BJ (cell line): ENCODE measurements at regions not wholly inside any gene's neighbourhood (a gene's known extent, or its start where the extent isn't known, plus 50 kb on each side); places are given as distances from the start of the nearest gene placed in this dataset.
"Not testable (repeated sequence)": the region's sequence is repeated elsewhere in the genome, so short reads cannot be mapped to it uniquely, and the experiment has no call there.

Source experiments
- CTCF ChIA-PET: fragments of 350-600 bp; formaldehyde crosslinking; extraction: SDS; loops from one replicate; lab custom pipeline; 2021; ENCODE audit warnings: antibody characterized with exemption, inconsistent platforms; lab: Yijun Ruan, JAX
- POLR2A ChIA-PET: fragments of 300-600 bp; sonication (Branson Sonifier 250); formaldehyde crosslinking; extraction: SDS; loops from one replicate; lab custom pipeline; 2021; ENCODE audit warnings: antibody characterized with exemption; lab: Charles Lee
- DNase-seq: peaks from one replicate; pipeline ENCODE4 v3.0.0-alpha.2; 2011; ENCODE audit warnings: low read depth
- H3K27me3 ChIP-seq: 2 replicates; pipeline ENCODE4 v1.6.0; 2011; ENCODE audit warnings: low read length; ENCODE audit not compliant: control insufficient read depth, insufficient read depth
- H3K36me3 ChIP-seq: 2 replicates; pipeline ENCODE4 v1.5.1; 2011; ENCODE audit warnings: low read length; ENCODE audit not compliant: control insufficient read depth, insufficient read depth
- H3K4me3 ChIP-seq: 2 replicates; pipeline ENCODE4 v1.5.1; 2011; ENCODE audit warnings: low read depth, mild to moderate bottlenecking, control low read depth, low read length
- CTCF ChIP-seq: IDR thresholded peaks from 2 replicates; pipeline ENCODE4 v1.5.1; 2011; ENCODE audit warnings: low read depth, mild to moderate bottlenecking, control low read depth, inconsistent platforms, low read length, moderate library complexity; ENCODE audit not compliant: insufficient read depth

- Histone ChIP-seq H3K27me3 (no peaks in the 10 kb centered on the region), H3K36me3 (no peaks in the 10 kb centered on the region), H3K4me3 (no peak overlapping the region)
- POLR2A ChIA-PET, result no interaction called here
- TF ChIP-seq CTCF, result no peak
- CTCF ChIA-PET, result no interaction called here
- no peak for DNase-seq
Measured at GRCh38 chr15:85281293-85281882, 99.0 kb upstream of the AKAP13 start.

GRCh38 chr15:85282504-85283115, 97.8 kb upstream of the AKAP13 start:
- CTCF ChIA-PET, result interaction anchor here (0.6 to 1.0 kb wide), 3 partner anchors 10 to 1597 kb away, joined by 3 to 4 read pairs (median 3); no protein-coding TSS in a partner anchor
- Histone ChIP-seq H3K36me3 (no peaks in the 10 kb centered on the region), H3K4me3 (no peak overlapping the region), H3K27me3 (peaks cover 2% of the 10 kb centered on the region; the same call in 1 of the 2 replicates)
- no peak for TF ChIP-seq CTCF
- POLR2A ChIA-PET, result no interaction called here
- peak; percentile 9 for DNase-seq

- POLR2A ChIA-PET, H3K4me3 ChIP-seq, DNase-seq, H3K36me3 ChIP-seq, H3K27me3 ChIP-seq: not testable (repeated sequence)
- CTCF ChIA-PET, result interaction anchor here (2.7 kb wide), 1 partner anchor 12 kb away, joined by 10 read pairs; no protein-coding TSS in a partner anchor
Measured at GRCh38 chr15:85283815-85284214, 96.6 kb upstream of the AKAP13 start.

GRCh38 chr15:85284497-85284896, 95.9 kb upstream of the AKAP13 start:
- H3K4me3 ChIP-seq, result no peak overlapping the region
- H3K36me3 ChIP-seq, result no peaks in the 10 kb centered on the region
- DNase-seq, result no peak
- POLR2A ChIA-PET, result no interaction called here
- no peak for TF ChIP-seq CTCF
- CTCF ChIA-PET, result interaction anchor here (2.7 kb wide), 1 partner anchor 11 kb away, joined by 10 read pairs; no protein-coding TSS in a partner anchor
- H3K27me3 ChIP-seq, result peaks cover 2% of the 10 kb centered on the region; the same call in 1 of the 2 replicates

- ChIA-PET CTCF (interaction anchor here (1.0 to 2.6 kb wide), 14 partner anchors 9 to 702 kb away, joined by 3 to 10 read pairs (median 4); no protein-coding TSS in a partner anchor), POLR2A (no interaction called here)
- Histone ChIP-seq H3K36me3 (no peaks in the 10 kb centered on the region), H3K27me3 (peaks cover 4% of the 10 kb centered on the region), H3K4me3 (no peak overlapping the region)
- peak; percentile 52 for TF ChIP-seq CTCF
- DNase-seq, result no peak
Measured at GRCh38 chr15:85289677-85290365, 90.6 kb upstream of the AKAP13 start.

- H3K4me3 ChIP-seq, H3K36me3 ChIP-seq, POLR2A ChIA-PET, DNase-seq, H3K27me3 ChIP-seq: not testable (repeated sequence)
- CTCF ChIA-PET, result interaction anchor here (1.2 to 1.6 kb wide), 2 partner anchors 10 to 13 kb away, joined by 3 to 4 read pairs; no protein-coding TSS in a partner anchor
Measured at GRCh38 chr15:85292583-85292982, 87.8 kb upstream of the AKAP13 start.
